HepG2 (cell line): ENCODE measurements at regions not wholly inside any gene's neighbourhood (a gene's known extent, or its start where the extent isn't known, plus 50 kb on each side); places are given as distances from the start of the nearest gene placed in this dataset.

Source experiments
- ATAC-seq: fragments of 200-7000 bp; cut with Tn5 transposase; 3 replicates; pipeline ENCODE4 v1.9.1; 2020; ENCODE audit warnings: mild to moderate bottlenecking, moderate library complexity
- BruUV-seq: library from RNA; stranded (reverse); fragments of 400-500 nt; replicated peaks from 2 replicates; lab custom pipeline; 2021; lab: Mats Ljungman, UMichigan
- CTCF ChIA-PET: fragments of 300-600 bp; formaldehyde crosslinking; extraction: SDS; loops from one replicate; lab custom pipeline; 2021; ENCODE audit warnings: low total read pairs, inconsistent platforms, low intra/inter-chr PET ratio; lab: Yijun Ruan, JAX
- POLR2A ChIA-PET: fragments of 350-600 bp; sonication (Branson Sonifier 250); formaldehyde crosslinking; loops from one replicate; lab custom pipeline; 2020; ENCODE audit warnings: antibody characterized with exemption, inconsistent platforms; lab: Yijun Ruan, JAX
- DNase-seq: peaks from one replicate; pipeline ENCODE4 v3.0.0-alpha.2; 2015; ENCODE audit warnings: low spot score
- FAIRE-seq: peaks from 3 replicates; lab custom pipeline; 2011; peaks lifted over from hg19 to GRCh38; lab: Jason Lieb, UNC
- H2AFZ ChIP-seq: one replicate; pipeline ENCODE4 v1.6.1; 2011; ENCODE audit warnings: low read length, inconsistent platforms
- H3K27ac ChIP-seq: fragments of 300-600 bp; 3 replicates; pipeline ENCODE4 v1.8.0; 2011; ENCODE audit warnings: mixed run types, mild to moderate bottlenecking, mixed read lengths, low read length, inconsistent platforms; ENCODE audit not compliant: insufficient read depth; ENCODE audit errors: extremely low read length
- H3K27me3 ChIP-seq, 2 experiments: fragments of 200-600 bp in 1 of 2; 2 replicates in 1 of 2; 3 replicates in 1 of 2; pipeline versions ENCODE4 v1.6.0 to v1.8.0; 2011; ENCODE audit warnings: low read length in 2 of 2, mild to moderate bottlenecking in 2 of 2, moderate library complexity in 2 of 2, inconsistent platforms in 1 of 2; ENCODE audit not compliant: insufficient read depth in 2 of 2, control insufficient read depth in 1 of 2
- H3K36me3 ChIP-seq, 2 experiments: fragments of 200-600 bp in 1 of 2; replicated peaks in 1 of 2; 2 replicates in 1 of 2; 3 replicates in 1 of 2; pipeline versions ENCODE4 v1.5.1 to v1.8.0; 2011; ENCODE audit warnings: low read length in 2 of 2, inconsistent platforms in 1 of 2; ENCODE audit not compliant: insufficient read depth in 2 of 2, control insufficient read depth in 1 of 2
- H3K4me1 ChIP-seq: 2 replicates; pipeline ENCODE4 v1.5.1; 2012; ENCODE audit warnings: low read length, inconsistent platforms; ENCODE audit not compliant: insufficient read depth
- H3K4me2 ChIP-seq: 2 replicates; pipeline ENCODE4 v1.6.0; 2011; ENCODE audit warnings: low read depth, low read length, inconsistent platforms
- H3K4me3 ChIP-seq, 3 experiments: fragments of 200-600 bp in 1 of 3; sonication (generic), shearing (Covaris generic) in 1 of 3; replicated peaks in 1 of 3; 2 replicates each; pipeline ENCODE4 v1.5.1; 2011 to 2016; ENCODE audit warnings: low read length in 3 of 3, inconsistent platforms in 2 of 3, low read depth in 2 of 3, mild to moderate bottlenecking in 2 of 3, control low read depth in 1 of 3, mixed read lengths in 1 of 3; ENCODE audit not compliant: insufficient read depth in 1 of 3
- H3K79me2 ChIP-seq: one replicate; pipeline ENCODE4 v1.6.1; 2011; ENCODE audit warnings: low read length, inconsistent platforms; ENCODE audit not compliant: insufficient read depth
- H3K9ac ChIP-seq: 2 replicates; pipeline ENCODE4 v1.6.0; 2011; ENCODE audit warnings: mild to moderate bottlenecking, low read depth, low read length, inconsistent platforms; ENCODE audit not compliant: insufficient read depth
- H3K9me3 ChIP-seq: 2 replicates; pipeline ENCODE4 v1.5.1; 2012; ENCODE audit warnings: mild to moderate bottlenecking, low read length
- H4K20me1 ChIP-seq: 2 replicates; pipeline ENCODE4 v1.6.0; 2011; ENCODE audit warnings: inconsistent platforms, mild to moderate bottlenecking, low read length, moderate library complexity; ENCODE audit not compliant: insufficient read depth
- FIP1L1 ChIP-seq: fragments of 200-400 bp; formaldehyde crosslinking; IDR thresholded peaks from 2 replicates; pipeline ENCODE4 v1.6.1; 2018; ENCODE audit warnings: low read depth, mild to moderate bottlenecking, low read length, moderate library complexity, borderline replicate concordance; ENCODE audit not compliant: insufficient read depth
- FOSL2 ChIP-seq: sonication (generic); formaldehyde crosslinking; IDR thresholded peaks from 2 replicates; pipeline ENCODE4 v1.4.0; 2020; ENCODE audit warnings: missing genetic modification reagents
- HMG20A ChIP-seq: IDR thresholded peaks from 2 replicates; pipeline ENCODE4 v1.6.1; 2016; ENCODE audit warnings: borderline replicate concordance
- ISL2 ChIP-seq: sonication (generic); formaldehyde crosslinking; IDR thresholded peaks from 2 replicates; pipeline ENCODE4 v1.5.0; 2020; ENCODE audit warnings: missing genetic modification reagents
- KAT2B ChIP-seq: fragments of 150-350 bp; IDR thresholded peaks from 2 replicates; pipeline ENCODE4 v1.6.1; 2014; ENCODE audit warnings: low read depth, low read length, borderline replicate concordance
- NCOA2 ChIP-seq: sonication (generic); formaldehyde crosslinking; IDR thresholded peaks from 2 replicates; pipeline ENCODE4 v1.8.0; 2022; ENCODE audit warnings: inconsistent platforms
- NCOA5 ChIP-seq: sonication (generic); formaldehyde crosslinking; IDR thresholded peaks from 2 replicates; pipeline ENCODE4 v1.4.0; 2020; ENCODE audit warnings: missing genetic modification reagents
- ONECUT2 ChIP-seq: sonication (generic); formaldehyde crosslinking; IDR thresholded peaks from 2 replicates; pipeline ENCODE4 v1.4.0; 2020; ENCODE audit warnings: missing genetic modification reagents
- PCBP1 ChIP-seq: fragments of 200-400 bp; formaldehyde crosslinking; IDR thresholded peaks from 2 replicates; pipeline ENCODE4 v1.6.1; 2017; ENCODE audit warnings: mild to moderate bottlenecking, low read depth, low read length, borderline replicate concordance
- PRDM15 ChIP-seq: sonication (generic); formaldehyde crosslinking; IDR thresholded peaks from 2 replicates; pipeline ENCODE4 v1.4.0; 2020; ENCODE audit warnings: missing genetic modification reagents
- RXRB ChIP-seq: IDR thresholded peaks from 2 replicates; pipeline ENCODE4 v1.6.1; 2016; ENCODE audit warnings: borderline replicate concordance, missing genetic modification reagents, missing compliant biosample characterization
- SALL1 ChIP-seq: sonication (generic); formaldehyde crosslinking; IDR thresholded peaks from 2 replicates; pipeline ENCODE4 v1.8.0; 2022; ENCODE audit warnings: mild to moderate bottlenecking, missing genetic modification reagents
- ZBTB34 ChIP-seq: sonication (generic); formaldehyde crosslinking; IDR thresholded peaks from 2 replicates; pipeline ENCODE4 v1.8.0; 2022; ENCODE audit warnings: mild to moderate bottlenecking, missing genetic modification reagents
- ZFP41 ChIP-seq: sonication (generic); formaldehyde crosslinking; IDR thresholded peaks from 2 replicates; pipeline ENCODE4 v1.4.0; 2020; ENCODE audit warnings: mild to moderate bottlenecking, missing genetic modification reagents, borderline replicate concordance
- ZNF121 ChIP-seq: sonication (generic); formaldehyde crosslinking; IDR thresholded peaks from 2 replicates; pipeline ENCODE4 v1.5.0; 2020; ENCODE audit warnings: mild to moderate bottlenecking, missing genetic modification reagents
- ZNF331 ChIP-seq: sonication (generic); formaldehyde crosslinking; IDR thresholded peaks from 2 replicates; pipeline ENCODE4 v1.4.0; 2020; ENCODE audit warnings: missing genetic modification reagents
- ZNF333 ChIP-seq: sonication (generic); formaldehyde crosslinking; IDR thresholded peaks from 2 replicates; pipeline ENCODE4 v1.4.0; 2020; ENCODE audit warnings: mild to moderate bottlenecking, missing genetic modification reagents, borderline replicate concordance
- ZNF512 ChIP-seq: sonication (generic); formaldehyde crosslinking; IDR thresholded peaks from 2 replicates; pipeline ENCODE4 v1.4.0; 2020; ENCODE audit warnings: mild to moderate bottlenecking, missing genetic modification reagents
- ZNF607 ChIP-seq: sonication (generic); formaldehyde crosslinking; IDR thresholded peaks from 2 replicates; pipeline ENCODE4 v1.5.1; 2020; ENCODE audit warnings: missing genetic modification reagents, mild to moderate bottlenecking, borderline replicate concordance
- WGBS: methylation state at CpG from one replicate; pipeline ENCODE4 v1.1.6; 2017; ENCODE audit warnings: low lambda C conversion rate; 5-methylcytosine and 5-hydroxymethylcytosine counted together
- in situ Hi-C: cut with HindIII; loops from 2 replicates; pipeline ENCODE4 v1.10.0; 2017; ENCODE audit warnings: low pct_unique_long_range_greater_than_20kb; ENCODE audit not compliant: extremely low pct_ligation_motif_present
- intact Hi-C: fragments of 100-400 bp; cut with micrococcal nuclease; formaldehyde crosslinking; loops from one replicate; pipeline ENCODE4 v1.10.0; 2022; ENCODE audit not compliant: unreplicated experiment

GRCh38 chr10:28928484-28928883 is 251.2 kb downstream of the BAMBI start:
- no peaks in the 10 kb centered on the region for H3K36me3 ChIP-seq
- in situ Hi-C loops (no loop called here), intact Hi-C loops (no loop called here)
- CTCF ChIA-PET, result no interaction called here
- ATAC-seq, result no peak
- no peaks in the 10 kb centered on the region for H3K27me3 ChIP-seq
- H3K9ac ChIP-seq, result no peak overlapping the region
- H3K9me3 ChIP-seq, result no peaks in the 10 kb centered on the region
- POLR2A ChIA-PET, result interaction anchor here (1.2 to 1.6 kb wide), 2 partner anchors 11 to 12 kb away, joined by 3 to 8 read pairs; no protein-coding TSS in a partner anchor
- DNase-seq, result peak; percentile 38
- no peak for FAIRE-seq
- no TSS peak for BruUV-seq
- no peak overlapping the region for H3K4me2 ChIP-seq
- no peaks in the 10 kb centered on the region for H3K79me2 ChIP-seq
- no peak overlapping the region for H3K4me3 ChIP-seq
- H2AFZ ChIP-seq, result no peak overlapping the region
- WGBS, result 43% methylated on average over 2 of the region's 2 CpGs
- no peak overlapping the region for H3K27ac ChIP-seq
- H4K20me1 ChIP-seq, result no peaks in the 10 kb centered on the region
- H3K4me1 ChIP-seq, result peaks cover 31% of the 10 kb centered on the region
- TF ChIP-seq PRDM15, result no peak
- TF ChIP-seq ZNF512 (CRISPR knock-in tag), result no peak
- TF ChIP-seq RXRB (CRISPR knock-in tag), result 0 out of 2 replicates have a peak, but pooled peaks have one; percentile 21
- TF ChIP-seq ONECUT2 (CRISPR knock-in tag), result peak; percentile 71
- TF ChIP-seq FIP1L1, result no peak
- TF ChIP-seq ZFP41 (CRISPR knock-in tag), result no peak
- no peak for TF ChIP-seq ZNF333 (CRISPR knock-in tag)
- no peak for TF ChIP-seq ZNF607 (CRISPR knock-in tag)
- TF ChIP-seq PCBP1, result no peak
- no peak for TF ChIP-seq NCOA5 (CRISPR knock-in tag)
- peak; percentile 32; the same call in 1 of the 2 replicates for TF ChIP-seq SALL1 (CRISPR knock-in tag)
- no peak for TF ChIP-seq ZNF331
- peak; percentile 68 for TF ChIP-seq FOSL2 (CRISPR knock-in tag)
- TF ChIP-seq NCOA2 (CRISPR knock-in tag), result peak; percentile 11; the same call in 1 of the 2 replicates
- peak; percentile 44; the same call in 1 of the 2 replicates for TF ChIP-seq ISL2 (CRISPR knock-in tag)
- peak; percentile 91 for TF ChIP-seq KAT2B
- peak; percentile 44; the same call in 1 of the 2 replicates for TF ChIP-seq HMG20A (CRISPR knock-in tag)
- TF ChIP-seq ZBTB34 (CRISPR knock-in tag), result no peak
- peak; percentile 82 for TF ChIP-seq ZNF121 (CRISPR knock-in tag)
